ENCODE measurements at regions not wholly inside any gene's neighbourhood (a gene's known extent, or its start where the extent isn't known, plus 50 kb on each side); places are given as distances from the start of the nearest gene placed in this dataset.

DNA sequence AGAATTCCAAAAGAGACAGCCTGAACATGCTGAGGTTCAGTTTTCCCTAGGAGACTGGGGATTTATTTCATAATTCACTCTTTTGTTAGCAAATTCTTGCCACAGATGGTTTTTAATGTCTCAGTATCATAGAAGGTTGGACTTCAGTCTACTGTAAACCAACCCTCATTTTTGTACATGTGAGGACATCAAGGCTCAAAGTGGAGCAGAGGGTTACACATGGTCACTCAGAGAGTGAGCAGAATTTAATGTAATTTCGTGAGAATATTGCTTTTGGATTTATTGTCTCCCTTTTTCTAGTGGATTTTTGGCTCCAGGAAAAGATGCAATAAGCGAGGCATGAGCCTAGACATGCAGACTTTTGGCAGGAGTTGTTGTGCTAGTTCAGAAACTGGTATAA is 210.8 kb upstream of the JUN start:
- no peak for TF ChIP-seq POLR2A (IDR thresholded peaks at IDR 0.05)
- no peak for TF ChIP-seq POLR2AphosphoS5 (IDR thresholded peaks at IDR 0.05)
